ENCODE measurements at regions not wholly inside any gene's neighbourhood (a gene's known extent, or its start where the extent isn't known, plus 50 kb on each side); places are given as distances from the start of the nearest gene placed in this dataset.
"Not testable (repeated sequence)": the region's sequence is repeated elsewhere in the genome, so short reads cannot be mapped to it uniquely, and the experiment has no call there.

DNA sequence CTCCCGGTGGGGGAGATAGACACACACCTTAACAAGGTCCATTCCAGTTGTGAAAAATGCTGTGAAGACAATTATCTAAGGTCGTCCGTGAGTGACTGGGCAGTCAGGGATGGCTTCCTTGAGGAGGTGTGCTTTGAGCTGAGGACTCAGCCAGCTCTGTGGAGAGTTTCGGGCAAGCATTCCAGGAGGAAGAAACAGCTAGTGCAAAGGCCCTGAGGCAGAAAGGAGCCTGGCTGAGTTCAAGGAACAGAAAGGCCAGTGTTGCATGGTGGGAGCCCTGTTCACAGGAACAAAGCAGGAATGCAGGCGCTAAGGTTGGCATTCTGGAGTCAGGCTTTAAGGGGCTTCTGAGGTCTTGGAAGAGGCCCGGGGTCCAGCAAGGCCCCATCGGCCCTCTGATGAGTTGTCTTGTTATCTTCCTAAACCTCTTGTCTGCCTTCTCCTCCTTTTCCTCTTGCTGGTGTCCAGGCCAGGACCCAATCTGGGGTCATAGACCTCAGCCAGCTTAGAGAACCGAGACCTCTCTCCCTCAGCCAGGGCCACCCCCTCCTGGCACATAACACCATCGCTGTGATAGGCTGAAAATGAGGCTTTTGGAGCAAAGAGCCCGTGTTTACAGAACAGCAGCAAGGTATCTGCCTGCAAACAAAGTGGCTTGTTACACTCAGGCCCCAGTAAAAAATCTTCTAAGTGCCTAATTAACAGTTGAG, 270.2 kb upstream of the MVB12B start:
- no peak for DNase-seq (ENCODE audit: low read depth in 2 of 2)

GRCh38 chr9:126057121-126057825, 269.4 kb upstream of the MVB12B start:
- DNase-seq (ENCODE audit: low read depth in 2 of 2), result no peak

- DNase-seq (ENCODE audit: low read depth in 2 of 2), result no peak
Measured at GRCh38 chr9:126058011-126058531, 268.6 kb upstream of the MVB12B start.

- DNase-seq (ENCODE audit: low read depth in 2 of 2), result no peak
Measured at GRCh38 chr9:126058591-126058990, 268.0 kb upstream of the MVB12B start.

DNA sequence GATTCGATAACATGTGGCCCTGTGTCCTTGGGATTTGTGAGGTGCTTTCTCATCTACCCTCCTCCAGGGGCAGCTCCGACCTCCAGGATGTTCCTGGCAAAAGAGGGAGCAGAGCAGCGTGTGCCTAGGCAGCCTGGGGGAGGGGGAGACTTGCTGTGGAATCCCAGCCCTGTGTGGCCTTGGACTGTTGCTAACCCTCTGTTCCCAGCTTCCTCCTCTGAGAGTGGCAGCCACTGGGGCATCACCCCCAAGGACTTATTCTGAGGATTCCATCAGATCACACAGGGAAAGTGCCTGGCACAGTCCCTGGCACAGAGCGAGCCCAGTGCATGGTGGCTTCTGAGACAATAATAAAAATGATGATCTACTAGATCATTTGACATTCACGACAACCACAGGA, 265.1 kb upstream of the MVB12B start:
- no peak for DNase-seq (ENCODE audit: low read depth in 2 of 2)

GRCh38 chr9:126062158-126062886, 264.3 kb upstream of the MVB12B start:
- DNase-seq (ENCODE audit: low read depth in 2 of 2), result no peak

DNA sequence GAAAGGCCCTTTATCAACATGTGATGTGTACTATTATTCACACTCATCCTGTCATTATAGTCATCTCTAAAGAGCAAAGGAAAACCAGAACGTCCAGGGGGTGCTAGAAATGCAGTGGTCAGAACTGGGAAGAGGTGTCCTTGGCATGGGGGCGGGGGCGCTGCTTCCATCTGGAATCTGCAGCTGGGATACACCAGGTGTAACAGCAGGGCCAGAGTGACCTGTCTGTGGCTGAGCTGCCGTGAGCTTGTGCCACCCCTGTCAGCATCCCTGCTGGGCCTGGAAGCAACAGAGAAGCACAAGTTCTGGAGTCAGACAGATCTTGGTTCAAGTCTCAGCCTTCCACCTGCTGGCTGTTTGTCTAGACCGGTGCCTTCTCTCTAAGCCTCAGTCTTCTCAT, 263.3 kb upstream of the MVB12B start:
- no peak for DNase-seq (ENCODE audit: low read depth in 2 of 2)

DNA sequence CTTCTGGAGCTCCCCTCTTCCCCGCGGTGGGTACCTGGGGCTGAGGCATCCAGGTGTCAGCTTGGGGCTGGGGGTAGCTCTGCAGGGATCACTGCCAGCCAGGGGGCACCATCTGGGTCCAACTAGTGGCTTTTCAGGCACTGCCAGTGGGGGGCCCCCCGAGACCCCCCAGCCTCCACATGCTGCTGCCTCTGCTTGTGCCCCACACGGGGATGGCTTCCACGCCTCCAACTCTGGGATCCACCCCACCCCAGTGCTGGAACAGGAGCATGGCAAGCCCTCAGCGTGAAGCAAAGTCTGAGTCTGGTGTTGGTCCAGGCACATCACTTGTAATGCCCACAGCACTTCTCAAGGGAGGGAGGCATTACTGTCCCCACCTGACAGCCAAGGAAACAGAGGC, 260.5 kb upstream of the MVB12B start:
- DNase-seq (ENCODE audit: low read depth in 2 of 2), result no peak

- no peak for DNase-seq (ENCODE audit: low read depth in 2 of 2)
Measured at GRCh38 chr9:126067031-126067734, 259.4 kb upstream of the MVB12B start.

DNA sequence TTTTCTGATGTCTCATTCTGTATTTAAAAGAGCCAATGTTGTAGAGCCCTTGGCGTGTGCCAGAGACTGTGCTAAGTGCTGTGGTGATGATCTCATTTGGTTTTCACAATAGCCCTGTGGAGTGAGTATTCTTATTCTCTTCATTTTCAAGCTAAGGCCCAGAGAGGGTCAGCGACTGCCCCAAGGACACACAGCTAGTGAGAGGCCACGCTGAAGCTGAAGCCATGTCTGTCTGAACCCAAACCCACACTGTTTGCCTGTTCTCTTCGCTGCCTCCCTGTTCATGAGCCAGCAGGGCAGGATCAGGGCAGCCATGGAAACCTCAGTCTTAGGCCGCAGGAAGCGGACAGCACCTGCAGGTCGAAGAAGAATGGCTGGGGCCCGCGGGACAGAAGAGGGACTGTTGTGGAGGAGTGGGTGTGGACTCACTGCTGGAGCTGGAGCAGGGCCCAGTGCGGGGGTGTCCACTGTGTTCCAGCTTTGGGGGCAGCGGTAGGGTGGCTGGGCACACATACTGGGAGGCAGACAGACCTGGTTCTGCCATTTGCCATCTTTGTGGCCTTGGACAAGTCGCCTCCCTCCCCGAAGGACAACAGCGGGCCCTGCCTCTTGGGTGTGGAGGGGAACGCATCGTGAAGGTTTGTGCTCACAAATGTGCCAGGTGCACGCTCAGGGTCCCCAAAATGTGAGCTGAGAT, 257.9 kb upstream of the MVB12B start:
- no peak for DNase-seq (ENCODE audit: low read depth in 2 of 2)

DNA sequence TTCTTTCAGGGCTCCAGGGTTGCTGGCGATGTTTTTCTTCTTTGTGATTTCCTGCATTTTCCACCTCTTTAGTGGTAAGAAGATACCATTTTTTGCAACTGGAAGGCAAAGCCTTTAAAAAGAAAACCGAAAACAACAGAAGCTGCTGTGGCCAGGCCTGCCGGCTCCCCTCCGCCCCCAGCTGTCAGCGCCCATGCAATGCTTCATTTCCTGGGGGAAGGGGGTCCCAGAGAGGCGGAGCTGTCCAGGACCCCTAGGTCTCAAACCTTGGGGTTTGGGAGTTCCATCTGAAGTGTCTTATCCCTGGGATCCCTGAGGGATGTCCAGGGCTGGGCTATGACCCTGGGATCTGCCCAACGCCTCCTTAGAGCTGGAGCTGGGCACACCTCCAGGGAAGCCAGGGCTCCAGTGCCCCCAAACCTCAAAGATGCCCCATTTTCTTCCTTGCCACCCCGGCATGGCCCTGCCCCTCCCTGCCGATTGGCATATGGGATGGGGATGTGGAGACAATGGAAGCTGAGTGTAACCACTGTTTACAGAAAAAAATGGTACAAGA, 257.2 kb upstream of the MVB12B start:
- DNase-seq (ENCODE audit: low read depth in 2 of 2), result no peak

- no peak for DNase-seq (ENCODE audit: low read depth in 2 of 2)
Measured at GRCh38 chr9:126070058-126070655, 256.5 kb upstream of the MVB12B start.

DNA sequence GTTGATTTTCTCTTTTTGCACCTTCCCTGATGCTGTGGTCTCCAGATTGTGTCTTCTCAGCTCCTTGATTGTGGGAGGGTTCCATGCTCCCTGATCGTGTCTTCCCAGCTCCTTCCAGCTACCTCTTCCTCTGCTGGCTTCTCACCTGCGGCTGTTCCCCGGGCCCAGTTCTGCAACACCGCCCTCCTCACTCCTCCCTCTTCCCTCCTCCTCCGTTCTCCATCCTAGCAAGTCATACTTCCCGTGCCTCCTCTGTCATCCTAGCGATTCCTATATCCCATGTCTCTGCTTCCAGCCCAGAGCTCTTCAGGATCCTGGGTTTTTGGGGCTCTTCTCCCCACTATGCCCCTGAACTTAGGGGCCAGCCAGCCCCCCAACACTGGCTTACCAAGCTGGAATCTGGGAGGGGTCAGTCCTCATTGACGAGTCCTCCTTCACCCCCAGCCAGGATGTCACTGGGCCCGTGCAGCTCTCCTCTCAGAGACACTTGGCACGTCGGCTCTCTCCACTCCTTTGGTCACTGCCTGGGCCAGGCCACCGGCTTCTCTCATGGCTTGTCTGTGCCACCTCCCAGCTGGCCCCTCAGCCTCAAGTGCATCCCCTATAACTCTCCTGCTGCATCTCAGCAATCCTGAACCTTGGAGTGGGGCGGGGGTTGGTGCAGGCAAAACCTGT, 255.4 kb upstream of the MVB12B start:
- DNase-seq (ENCODE audit: low read depth in 2 of 2), result no peak

DNA sequence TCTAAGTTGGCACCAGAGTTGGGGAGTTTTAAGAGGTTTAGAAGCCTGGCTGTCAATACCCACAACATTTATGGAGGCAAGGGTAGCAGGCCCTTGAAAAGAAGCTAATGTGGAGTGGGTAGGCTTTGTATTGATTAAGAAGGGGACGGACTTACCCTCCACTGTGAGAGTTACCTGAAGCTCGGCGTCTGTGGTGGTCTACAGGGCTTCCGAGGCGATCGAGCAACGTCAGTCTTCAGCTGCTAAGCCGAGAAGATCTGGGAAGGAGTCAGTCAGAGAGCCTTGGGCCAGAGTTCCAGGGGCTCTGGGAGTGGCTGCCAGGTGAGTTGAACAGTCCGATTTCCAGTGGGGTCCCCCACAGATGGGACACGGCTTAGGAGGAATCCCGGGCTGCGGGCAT, 249.0 kb upstream of the MVB12B start:
- not testable (repeated sequence) for DNase-seq (ENCODE audit: low read depth in 2 of 2)

DNA sequence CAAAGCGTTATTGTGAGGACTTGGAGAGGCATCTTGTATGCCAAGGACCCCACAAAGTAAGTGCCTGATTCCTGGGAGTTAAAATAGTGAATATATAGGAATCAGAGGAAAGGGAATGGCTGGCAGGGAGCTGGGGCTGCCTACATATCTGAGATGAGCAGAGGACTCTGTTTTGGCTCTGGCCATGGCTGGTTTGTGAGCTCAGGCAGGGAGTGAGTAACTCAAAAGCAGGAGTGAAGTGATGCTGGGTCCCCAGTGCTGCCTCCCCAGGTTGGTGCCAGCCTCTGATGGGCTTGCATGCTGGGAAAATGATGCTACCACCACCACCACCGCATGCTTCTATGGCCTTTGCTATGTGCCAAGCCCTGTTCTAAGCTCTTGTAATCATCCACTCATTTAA, 246.0 kb upstream of the MVB12B start:
- DNase-seq (ENCODE audit: low read depth in 2 of 2), result no peak

DNA sequence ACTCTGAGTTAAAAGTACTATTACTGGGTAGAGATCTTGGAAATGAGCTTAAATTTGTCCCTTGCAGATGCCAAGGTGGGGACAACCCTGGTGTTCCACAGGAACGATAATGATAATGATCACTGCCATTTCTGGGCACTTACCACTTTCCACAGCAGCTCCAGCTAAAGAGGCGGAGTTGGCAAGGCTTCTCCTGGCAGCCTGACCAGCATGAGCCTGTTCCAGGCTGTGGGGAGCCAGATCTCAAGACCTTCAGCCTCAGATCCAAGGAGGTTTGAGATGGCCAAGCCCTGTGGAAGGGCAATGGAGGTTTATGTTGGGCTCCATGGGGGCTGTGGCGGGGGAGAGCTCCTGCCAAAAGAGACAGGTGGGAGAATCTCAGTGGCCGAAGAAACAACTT, 244.9 kb upstream of the MVB12B start:
- no peak for DNase-seq (ENCODE audit: low read depth in 2 of 2)

DNA sequence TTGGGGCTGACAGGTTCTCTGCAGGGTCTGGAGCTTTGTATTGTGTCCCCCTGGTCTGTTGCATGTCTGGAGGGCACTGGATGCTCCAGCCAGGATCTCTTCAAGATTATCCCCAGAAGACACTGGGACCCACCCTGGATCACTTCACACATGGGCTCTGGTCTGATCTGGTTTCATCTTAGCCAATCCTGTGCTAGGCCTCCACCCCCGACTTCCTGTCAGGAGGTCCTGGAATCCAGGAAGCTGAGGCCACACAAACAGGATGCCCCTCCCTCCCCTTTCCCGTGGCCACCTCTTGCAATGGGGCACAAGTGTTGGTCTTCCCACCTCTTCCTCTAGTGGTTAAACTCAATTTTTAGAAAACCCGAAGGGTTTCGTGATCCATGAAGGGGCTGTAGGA, 242.6 kb upstream of the MVB12B start:
- DNase-seq (ENCODE audit: low read depth in 2 of 2), result no peak

- DNase-seq (ENCODE audit: low read depth in 2 of 2), result no peak
Measured at GRCh38 chr9:126084696-126085095, 241.9 kb upstream of the MVB12B start.

- no peak for DNase-seq (ENCODE audit: low read depth in 2 of 2)
Measured at GRCh38 chr9:126085170-126085569, 241.5 kb upstream of the MVB12B start.

DNA sequence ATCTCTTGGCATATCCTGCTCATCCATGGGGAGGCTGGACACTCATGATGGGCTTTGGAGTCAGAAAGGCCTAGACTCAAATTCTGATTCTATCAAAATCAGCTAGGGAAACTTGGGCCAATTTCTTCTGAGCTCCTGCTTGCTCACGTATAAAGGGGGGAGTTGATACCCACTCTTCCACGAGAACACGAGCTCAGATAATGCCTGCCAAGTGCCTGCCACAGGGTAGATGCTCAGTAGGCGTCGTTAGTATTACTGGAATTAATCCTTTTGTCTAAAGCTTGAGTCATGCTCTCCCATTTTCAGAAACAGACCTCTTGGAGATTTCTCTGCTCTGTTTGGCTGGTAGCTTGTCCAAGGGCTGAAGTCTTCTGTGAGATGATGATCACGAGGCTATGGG, 238.3 kb upstream of the MVB12B start:
- no peak for DNase-seq (ENCODE audit: low read depth in 2 of 2)

Data from stimulated activated CD8-positive, alpha-beta memory T cell treated with anti-CD3 and anti-CD28 coated beads, Interleukin-2, amount 100 ng/mL, for 48 hours (primary cell).